ENCODE measurements at regions not wholly inside any gene's neighbourhood (a gene's known extent, or its start where the extent isn't known, plus 50 kb on each side); places are given as distances from the start of the nearest gene placed in this dataset.

- TF ChIP-seq HCFC1 (IDR thresholded peaks at IDR 0.05; ENCODE audit: low read depth, low read length) (no peak), ZNF350 (CRISPR knock-in tag; IDR thresholded peaks at IDR 0.05; ENCODE audit: borderline replicate concordance, low read depth) (no peak)
Measured at GRCh38 chr21:36646645-36647044, 52.3 kb upstream of the SIM2 start.

Data from HepG2 (cell line).